H1 (cell line): ENCODE measurements at regions not wholly inside any gene's neighbourhood (a gene's known extent, or its start where the extent isn't known, plus 50 kb on each side); places are given as distances from the start of the nearest gene placed in this dataset.

Source experiments
- CTCF ChIA-PET: fragments of 300-600 bp; sonication (Branson Sonifier 250); formaldehyde crosslinking; loops from one replicate; lab custom pipeline; 2021; ENCODE audit not compliant: partially characterized antibody; lab: Charles Lee
- POLR2A ChIA-PET: fragments of 300-600 bp; sonication (Branson Sonifier 250); formaldehyde crosslinking; loops from one replicate; lab custom pipeline; 2021; ENCODE audit warnings: inconsistent platforms; ENCODE audit not compliant: partially characterized antibody; lab: Charles Lee
- DNase-seq, 2 experiments: peaks; one replicate each; pipeline versions ENCODE4 v3.0.0 to v3.0.0-alpha.2; 2010 to 2022; ENCODE audit warnings: low spot score in 2 of 2, low read depth in 1 of 2, mixed read lengths in 1 of 2
- FAIRE-seq: peaks from 2 replicates; lab custom pipeline; 2011; peaks lifted over from hg19 to GRCh38; lab: Jason Lieb, UNC
- H2AFZ ChIP-seq: 2 replicates; pipeline ENCODE4 v1.8.1; 2012; ENCODE audit warnings: low read length, inconsistent platforms
- H2AK5ac ChIP-seq: 2 replicates; pipeline ENCODE4 v1.6.1; 2013; ENCODE audit warnings: low read depth, low read length
- H2BK120ac ChIP-seq: replicated peaks from 2 replicates; pipeline ENCODE3; 2013; ENCODE audit warnings: low read depth, low read length, inconsistent platforms
- H2BK12ac ChIP-seq: 2 replicates; pipeline ENCODE4 v1.6.1; 2013; ENCODE audit warnings: low read depth, low read length
- H2BK15ac ChIP-seq: 2 replicates; pipeline ENCODE4 v1.6.1; 2013; ENCODE audit warnings: low read length
- H2BK20ac ChIP-seq: 2 replicates; pipeline ENCODE4 v1.6.1; 2013; ENCODE audit warnings: low read length
- H2BK5ac ChIP-seq: 2 replicates; pipeline ENCODE4 v1.6.1; 2013; ENCODE audit warnings: low read depth, low read length
- H3K14ac ChIP-seq: 2 replicates; pipeline ENCODE4 v1.6.1; 2013; ENCODE audit warnings: inconsistent platforms; ENCODE audit not compliant: insufficient read length
- H3K18ac ChIP-seq: 2 replicates; pipeline ENCODE4 v1.6.1; 2013; ENCODE audit warnings: low read length; ENCODE audit errors: extremely low read depth
- H3K23ac ChIP-seq: 2 replicates; pipeline ENCODE4 v1.6.1; 2013; ENCODE audit warnings: inconsistent platforms; ENCODE audit not compliant: insufficient read length
- H3K23me2 ChIP-seq: 2 replicates; pipeline ENCODE4 v1.6.1; 2013; ENCODE audit warnings: low read depth, low read length
- H3K27ac ChIP-seq: 2 replicates; pipeline ENCODE4 v1.6.1; 2011; ENCODE audit warnings: low read depth, low read length, inconsistent platforms
- H3K27me3 ChIP-seq, 4 experiments: replicated peaks in 1 of 4; 1 replicate in 1 of 4; 2 replicates in 3 of 4; pipeline versions ENCODE4 v1.6.1 to v1.8.1; 2011 to 2013; ENCODE audit warnings: low read length in 3 of 4, mild to moderate bottlenecking in 3 of 4, inconsistent platforms in 2 of 4, mixed read lengths in 2 of 4, moderate library complexity in 1 of 4; ENCODE audit not compliant: control insufficient read depth in 3 of 4, insufficient read depth in 3 of 4; ENCODE audit errors: extremely low read depth in 1 of 4
- H3K36me3 ChIP-seq, 4 experiments: 2 replicates each; pipeline versions ENCODE4 v1.6.1 to v1.8.1; 2011 to 2013; ENCODE audit warnings: mild to moderate bottlenecking in 4 of 4, low read length in 3 of 4, moderate library complexity in 2 of 4, control low read depth in 1 of 4, inconsistent platforms in 1 of 4; ENCODE audit not compliant: insufficient read depth in 4 of 4, control insufficient read depth in 2 of 4
- H3K4ac ChIP-seq: replicated peaks from 2 replicates; pipeline ENCODE3; 2013; ENCODE audit warnings: low read length, low read depth, mixed read lengths, inconsistent platforms; ENCODE audit not compliant: insufficient read length
- H3K4me1 ChIP-seq, 4 experiments: replicated peaks in 1 of 4; 1 replicate in 1 of 4; 2 replicates in 3 of 4; pipeline versions ENCODE4 v1.6.1 to v1.8.1; 2011 to 2013; ENCODE audit warnings: low read length in 3 of 4, inconsistent platforms in 2 of 4, mixed read lengths in 1 of 4; ENCODE audit not compliant: insufficient read depth in 4 of 4, control insufficient read depth in 3 of 4
- H3K4me2 ChIP-seq, 2 experiments: 2 replicates each; pipeline versions ENCODE4 v1.6.1 to v1.8.1; 2011 to 2013; ENCODE audit warnings: low read depth in 2 of 2, low read length in 2 of 2, control low read depth in 1 of 2, inconsistent platforms in 1 of 2, mild to moderate bottlenecking in 1 of 2; ENCODE audit not compliant: insufficient read depth in 1 of 2
- H3K4me3 ChIP-seq, 4 experiments: fragments of 200-600, 300-600 bp in 1 of 4; sonication (generic), shearing (Covaris generic), sonication (Bioruptor Twin) in 1 of 4; 2 replicates each; pipeline versions ENCODE4 v1.5.1 to v1.8.1; 2011 to 2016; ENCODE audit warnings: low read length in 4 of 4, low read depth in 3 of 4, control low read depth in 2 of 4, inconsistent platforms in 2 of 4, mild to moderate bottlenecking in 2 of 4, mixed read lengths in 1 of 4, moderate library complexity in 1 of 4; ENCODE audit not compliant: insufficient read depth in 2 of 4; ENCODE audit errors: extremely low read depth in 1 of 4
- H3K56ac ChIP-seq: replicated peaks from 2 replicates; pipeline ENCODE3; 2013; ENCODE audit warnings: low read depth, mild to moderate bottlenecking, mixed read lengths, low read length, inconsistent platforms; ENCODE audit not compliant: insufficient read length
- H3K79me1 ChIP-seq: 2 replicates; pipeline ENCODE4 v1.6.1; 2013; ENCODE audit warnings: low read depth, low read length, control low read depth
- H3K79me2 ChIP-seq, 2 experiments: 2 replicates each; pipeline versions ENCODE4 v1.6.1 to v1.8.1; 2012 to 2013; ENCODE audit warnings: low read length in 2 of 2, mild to moderate bottlenecking in 2 of 2, inconsistent platforms in 1 of 2; ENCODE audit not compliant: insufficient read depth in 2 of 2, control insufficient read depth in 1 of 2
- H3K9ac ChIP-seq, 4 experiments: replicated peaks in 1 of 4; 1 replicate in 1 of 4; 2 replicates in 3 of 4; pipeline versions ENCODE4 v1.6.1 to v1.8.1; 2011 to 2013; ENCODE audit warnings: low read depth in 3 of 4, low read length in 3 of 4, control low read depth in 2 of 4, mild to moderate bottlenecking in 2 of 4, moderate library complexity in 2 of 4, inconsistent platforms in 1 of 4; ENCODE audit errors: extremely low read depth in 1 of 4
- H3K9me3 ChIP-seq, 2 experiments: 2 replicates each; pipeline versions ENCODE4 v1.6.1 to v1.8.1; 2012 to 2013; ENCODE audit warnings: mild to moderate bottlenecking in 2 of 2, moderate library complexity in 2 of 2, control low read depth in 1 of 2, inconsistent platforms in 1 of 2, low read depth in 1 of 2, low read length in 1 of 2, mixed read lengths in 1 of 2; ENCODE audit not compliant: insufficient read depth in 2 of 2
- H4K20me1 ChIP-seq, 2 experiments: replicated peaks in 1 of 2; 2 replicates each; pipeline versions ENCODE3 to v1.8.1; 2011 to 2013; ENCODE audit warnings: inconsistent platforms in 2 of 2, low read length in 2 of 2, mild to moderate bottlenecking in 1 of 2; ENCODE audit not compliant: insufficient read depth in 2 of 2, control insufficient read depth in 1 of 2
- H4K5ac ChIP-seq: 2 replicates; pipeline ENCODE4 v1.6.1; 2013; ENCODE audit warnings: low read length, low read depth, mixed read lengths, inconsistent platforms; ENCODE audit not compliant: insufficient read length
- H4K8ac ChIP-seq: 2 replicates; pipeline ENCODE4 v1.8.0; 2013; ENCODE audit warnings: mild to moderate bottlenecking, moderate library complexity, low read length, inconsistent platforms; ENCODE audit not compliant: insufficient read depth; ENCODE audit errors: extremely low read depth
- H4K91ac ChIP-seq: replicated peaks from 2 replicates; pipeline ENCODE3; 2013; ENCODE audit warnings: low read length, mixed read lengths, inconsistent platforms; ENCODE audit not compliant: insufficient read length
- ASH2L ChIP-seq: fragments of 200-600, 300-600 bp; sonication (generic); IDR thresholded peaks from one replicate; pipeline ENCODE4 v1.7.1; 2017; ENCODE audit warnings: low read length
- ATF2 ChIP-seq: IDR thresholded peaks from 2 replicates; pipeline ENCODE4 v1.6.1; 2012; ENCODE audit warnings: low read length, inconsistent platforms
- CBX8 ChIP-seq: fragments of 300-800, 300-1000 bp; sonication (generic); IDR thresholded peaks from 2 replicates; pipeline ENCODE4 v1.7.1; 2016; ENCODE audit warnings: low read depth, low read length, borderline replicate concordance
- CHD2 ChIP-seq: IDR thresholded peaks from 2 replicates; pipeline ENCODE4 v1.6.1; 2012; ENCODE audit warnings: low read length, improper control_type of control experiment
- FOSL1 ChIP-seq: IDR thresholded peaks from 2 replicates; pipeline ENCODE4 v1.6.1; 2011; ENCODE audit warnings: mild to moderate bottlenecking, low read depth, low read length, moderate library complexity; ENCODE audit not compliant: insufficient read depth
- HDAC6 ChIP-seq: IDR thresholded peaks from one replicate; pipeline ENCODE4 v1.7.1; 2012; ENCODE audit warnings: low read depth, mild to moderate bottlenecking, inconsistent platforms, low read length, moderate library complexity
- MAFK ChIP-seq: IDR thresholded peaks from 2 replicates; pipeline ENCODE4 v1.6.1; 2012; ENCODE audit warnings: low read depth, mild to moderate bottlenecking, improper control_type of control experiment, low read length
- RAD21 ChIP-seq, 2 experiments: IDR thresholded peaks in 1 of 2; conservative IDR thresholded peaks in 1 of 2; 2 replicates each; pipeline ENCODE4 v1.6.1; 2011; ENCODE audit warnings: low read depth in 2 of 2, low read length in 2 of 2, improper control_type of control experiment in 1 of 2, inconsistent platforms in 1 of 2, mild to moderate bottlenecking in 1 of 2, moderate library complexity in 1 of 2
- RNF2 ChIP-seq: fragments of 200-900, 300-1000 bp; sonication (generic); IDR thresholded peaks from 2 replicates; pipeline ENCODE4 v1.7.1; 2016; ENCODE audit warnings: borderline replicate concordance, low read depth, mild to moderate bottlenecking, antibody characterized with exemption, low read length; ENCODE audit not compliant: poor library complexity, severe bottlenecking; ENCODE audit errors: missing control alignments
- WGBS, 2 experiments: shearing (Covaris generic) in 1 of 2; methylation state at CpG; one replicate each; pipeline versions ENCODE4 v1.1.6 to v1.1.7; 2013 to 2015; ENCODE audit warnings: low lambda C conversion rate in 2 of 2, mixed read lengths in 2 of 2, inconsistent platforms in 1 of 2, low coverage in 1 of 2, missing lambda C conversion rate in 1 of 2; ENCODE audit not compliant: insufficient replicate concordance in 2 of 2, insufficient coverage in 1 of 2, insufficient read length in 1 of 2; ENCODE audit errors: extremely low coverage in 1 of 2, missing lambda C conversion rate in 1 of 2; 5-methylcytosine and 5-hydroxymethylcytosine counted together

- no peak overlapping the region for H2BK12ac ChIP-seq
- no peak overlapping the region for H3K23ac ChIP-seq
- H3K79me1 ChIP-seq, result no peaks in the 10 kb centered on the region
- DNase-seq, result no peak
- no peaks in the 10 kb centered on the region for H3K4me1 ChIP-seq
- H3K23me2 ChIP-seq, result no peaks in the 10 kb centered on the region
- no peak overlapping the region for H2BK15ac ChIP-seq
- no peak overlapping the region for H3K4ac ChIP-seq
- no peak overlapping the region for H2BK120ac ChIP-seq
- no peak overlapping the region for H3K14ac ChIP-seq
- 93% methylated on average over 6 of the region's 8 CpGs; no CpG with 5 or more reads in 1 of the 2 experiments for WGBS, 2 experiments
- H2AFZ ChIP-seq, result no peak overlapping the region
- H3K27me3 ChIP-seq, result no peaks in the 10 kb centered on the region
- H3K9me3 ChIP-seq, result no peaks in the 10 kb centered on the region
- no peak overlapping the region for H3K4me3 ChIP-seq
- no peaks in the 10 kb centered on the region for H3K79me2 ChIP-seq
- FAIRE-seq, result no peak
- ChIA-PET CTCF (interaction anchor here (0.6 to 5.0 kb wide), 4 partner anchors 12 to 970 kb away, joined by 3 to 25 read pairs (median 3); no protein-coding TSS in a partner anchor), POLR2A (no interaction called here)
- H3K4me2 ChIP-seq, result no peak overlapping the region
- no peak overlapping the region for H3K18ac ChIP-seq
- H3K9ac ChIP-seq, result no peak overlapping the region
- TF ChIP-seq ASH2L (no peak), CBX8 (no peak), CHD2 (no peak), FOSL1 (no peak), RNF2 (no peak), MAFK (no peak), HDAC6 (no peak), RAD21 (IDR thresholded peaks at IDR 0.05 in 1 of 2, conservative IDR thresholded peaks at IDR 0.05 in 1 of 2; ENCODE audit: low read depth in 2 of 2, low read length in 2 of 2) (no peak), ATF2 (no peak)
- H2AK5ac ChIP-seq, result no peak overlapping the region
- H4K8ac ChIP-seq, result no peak overlapping the region
- no peaks in the 10 kb centered on the region for H3K36me3 ChIP-seq
- H3K56ac ChIP-seq, result no peak overlapping the region
- H2BK20ac ChIP-seq, result no peak overlapping the region
- H3K27ac ChIP-seq, result no peak overlapping the region
- no peak overlapping the region for H4K91ac ChIP-seq
- H4K20me1 ChIP-seq, result no peaks in the 10 kb centered on the region
- H4K5ac ChIP-seq, result no peak overlapping the region
- no peak overlapping the region for H2BK5ac ChIP-seq
Measured at GRCh38 chr5:68648944-68649857, 433.6 kb downstream of the PIK3R1 start.
